ENCODE measurements at regions not wholly inside any gene's neighbourhood (a gene's known extent, or its start where the extent isn't known, plus 50 kb on each side); places are given as distances from the start of the nearest gene placed in this dataset.

GRCh38 chr1:56278061-56278460 lies 301.3 kb downstream of the PLPP3 start:
- TF ChIP-seq, protein P1, sequence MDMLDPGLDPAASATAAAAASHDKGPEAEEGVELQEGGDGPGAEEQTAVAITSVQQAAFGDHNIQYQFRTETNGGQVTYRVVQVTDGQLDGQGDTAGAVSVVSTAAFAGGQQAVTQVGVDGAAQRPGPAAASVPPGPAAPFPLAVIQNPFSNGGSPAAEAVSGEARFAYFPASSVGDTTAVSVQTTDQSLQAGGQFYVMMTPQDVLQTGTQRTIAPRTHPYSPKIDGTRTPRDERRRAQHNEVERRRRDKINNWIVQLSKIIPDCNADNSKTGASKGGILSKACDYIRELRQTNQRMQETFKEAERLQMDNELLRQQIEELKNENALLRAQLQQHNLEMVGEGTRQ (CRISPR knock-in tag; IDR thresholded peaks at IDR 0.05) = no peak
- TF ChIP-seq CTCF (IDR thresholded peaks at IDR 0.05) (no peak), CREB1 (CRISPR knock-in tag; IDR thresholded peaks at IDR 0.05) (no peak), SP1 (CRISPR knock-in tag; conservative IDR thresholded peaks at IDR 0.05) (no peak), ZNF121 (CRISPR knock-in tag; IDR thresholded peaks at IDR 0.05) (no peak), RELA (CRISPR knock-in tag; IDR thresholded peaks at IDR 0.05; ENCODE audit: borderline replicate concordance) (no peak), ZNF423 (CRISPR knock-in tag; IDR thresholded peaks at IDR 0.05) (no peak), ZNF232 (CRISPR knock-in tag; IDR thresholded peaks at IDR 0.05) (no peak)
- TF ChIP-seq, protein P2, sequence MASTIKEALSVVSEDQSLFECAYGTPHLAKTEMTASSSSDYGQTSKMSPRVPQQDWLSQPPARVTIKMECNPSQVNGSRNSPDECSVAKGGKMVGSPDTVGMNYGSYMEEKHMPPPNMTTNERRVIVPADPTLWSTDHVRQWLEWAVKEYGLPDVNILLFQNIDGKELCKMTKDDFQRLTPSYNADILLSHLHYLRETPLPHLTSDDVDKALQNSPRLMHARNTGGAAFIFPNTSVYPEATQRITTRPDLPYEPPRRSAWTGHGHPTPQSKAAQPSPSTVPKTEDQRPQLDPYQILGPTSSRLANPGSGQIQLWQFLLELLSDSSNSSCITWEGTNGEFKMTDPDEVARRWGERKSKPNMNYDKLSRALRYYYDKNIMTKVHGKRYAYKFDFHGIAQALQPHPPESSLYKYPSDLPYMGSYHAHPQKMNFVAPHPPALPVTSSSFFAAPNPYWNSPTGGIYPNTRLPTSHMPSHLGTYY (CRISPR knock-in tag; IDR thresholded peaks at IDR 0.05) = no peak
